ENCODE measurements at regions not wholly inside any gene's neighbourhood (a gene's known extent, or its start where the extent isn't known, plus 50 kb on each side); places are given as distances from the start of the nearest gene placed in this dataset.
"Not testable (repeated sequence)": the region's sequence is repeated elsewhere in the genome, so short reads cannot be mapped to it uniquely, and the experiment has no call there.

DNA sequence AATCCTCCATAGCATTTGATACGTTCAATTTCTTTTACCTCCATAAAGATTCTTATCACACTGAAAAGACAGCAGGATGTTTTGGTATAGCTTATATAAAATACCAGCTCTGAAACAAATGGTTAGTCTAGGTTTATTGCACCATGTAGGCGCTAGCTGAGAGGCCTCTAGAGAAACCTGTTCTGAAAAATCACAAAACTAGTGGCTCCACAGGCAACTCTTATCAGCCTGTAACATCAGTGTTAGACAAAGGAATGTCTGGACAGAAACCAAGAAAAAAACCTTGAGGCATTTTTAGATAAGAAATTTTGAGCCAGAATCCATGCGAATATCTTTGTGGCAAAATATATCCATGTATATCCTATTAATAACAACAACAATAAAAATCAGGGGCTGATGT is 440.4 kb upstream of the MAP2 start:
- H3K27ac ChIP-seq (ENCODE audit: low read length), result no peak overlapping the region
- H3K27me3 ChIP-seq (ENCODE audit: control insufficient read depth in 1 of 2, insufficient read depth in 2 of 2, low read length in 2 of 2), result no peaks in the 10 kb centered on the region
- no peaks in the 10 kb centered on the region for H3K9me3 ChIP-seq (ENCODE audit: control insufficient read depth in 2 of 2, low read length in 2 of 2)
- no peaks in the 10 kb centered on the region for H3K36me3 ChIP-seq (ENCODE audit: control insufficient read depth in 2 of 2, insufficient read depth in 2 of 2, low read length in 2 of 2)
- H3K4me1 ChIP-seq (ENCODE audit: control insufficient read depth, insufficient read depth, low read length), result no peaks in the 10 kb centered on the region
- H3K9ac ChIP-seq (ENCODE audit: low read length in 2 of 2), result no peak overlapping the region
- no peak overlapping the region for H3K4me3 ChIP-seq (ENCODE audit: low read length in 2 of 2)

DNA sequence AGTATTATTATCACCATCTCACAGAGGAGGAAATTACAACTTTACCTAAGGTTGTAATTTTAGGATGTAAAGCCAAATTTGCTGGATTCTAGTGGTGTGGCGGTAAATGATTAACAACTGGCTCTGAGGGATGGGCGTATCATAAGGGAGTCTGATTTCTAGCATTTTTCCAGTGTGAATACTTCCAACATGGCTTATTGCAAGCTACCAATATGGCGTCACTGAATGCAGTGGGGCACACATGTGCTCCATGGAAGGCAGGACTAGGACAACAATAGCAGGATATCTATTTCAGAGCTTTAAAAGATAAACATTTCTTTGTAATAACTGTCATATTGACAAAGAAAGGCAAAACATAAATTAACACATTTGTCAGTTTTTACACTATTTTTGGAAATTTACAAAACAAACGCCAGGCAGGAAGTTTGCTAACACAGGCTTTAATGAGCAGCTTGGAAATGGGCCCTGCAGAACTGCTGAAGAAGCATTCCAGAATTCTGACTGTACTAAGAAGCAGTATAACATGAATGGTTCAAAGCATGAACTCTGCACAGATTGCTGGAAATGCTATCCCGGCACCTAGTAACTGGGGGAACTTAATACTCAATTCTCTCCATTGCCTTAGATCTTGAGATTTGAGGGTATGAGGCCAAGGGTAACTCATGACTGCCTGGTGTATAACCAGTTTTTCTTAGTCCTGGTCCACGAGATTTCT is 439.3 kb upstream of the MAP2 start:
- no peak overlapping the region for H3K27ac ChIP-seq (ENCODE audit: low read length)
- no peaks in the 10 kb centered on the region for H3K4me1 ChIP-seq (ENCODE audit: control insufficient read depth, insufficient read depth, low read length)
- H3K27me3 ChIP-seq (ENCODE audit: control insufficient read depth in 1 of 2, insufficient read depth in 2 of 2, low read length in 2 of 2), result no peaks in the 10 kb centered on the region
- no peaks in the 10 kb centered on the region for H3K9me3 ChIP-seq (ENCODE audit: control insufficient read depth in 2 of 2, low read length in 2 of 2)
- H3K4me3 ChIP-seq (ENCODE audit: low read length in 2 of 2), result no peak overlapping the region
- no peaks in the 10 kb centered on the region for H3K36me3 ChIP-seq (ENCODE audit: control insufficient read depth in 2 of 2, insufficient read depth in 2 of 2, low read length in 2 of 2)
- H3K9ac ChIP-seq (ENCODE audit: low read length in 2 of 2), result no peak overlapping the region

DNA sequence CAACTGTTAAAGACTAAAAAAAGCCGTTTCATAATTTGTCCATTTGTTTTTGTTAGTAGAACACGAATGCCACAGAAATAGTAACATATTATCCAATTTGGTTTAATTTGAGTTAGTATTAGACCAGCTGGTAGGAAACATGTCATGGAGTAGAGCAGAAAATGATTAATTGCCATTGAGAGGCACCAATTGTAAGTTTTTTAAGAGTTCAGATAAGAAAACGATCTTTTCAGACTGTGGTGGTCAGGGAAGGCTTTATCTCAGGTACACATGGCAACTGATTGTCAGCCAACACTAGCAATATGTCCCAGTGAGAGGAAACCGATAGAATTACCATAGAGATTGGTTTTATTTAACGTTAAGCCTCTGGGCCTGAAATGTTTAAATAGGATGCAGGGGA is 438.2 kb upstream of the MAP2 start:
- Histone ChIP-seq H3K4me1 (ENCODE audit: control insufficient read depth, insufficient read depth, low read length) (no peaks in the 10 kb centered on the region), H3K9me3 (ENCODE audit: control insufficient read depth in 2 of 2, low read length in 2 of 2) (no peaks in the 10 kb centered on the region), H3K27ac (ENCODE audit: low read length) (no peak overlapping the region), H3K36me3 (ENCODE audit: control insufficient read depth in 2 of 2, insufficient read depth in 2 of 2, low read length in 2 of 2) (no peaks in the 10 kb centered on the region), H3K27me3 (ENCODE audit: control insufficient read depth in 1 of 2, insufficient read depth in 2 of 2, low read length in 2 of 2) (no peaks in the 10 kb centered on the region), H3K9ac (ENCODE audit: low read length in 2 of 2) (no peak overlapping the region), H3K4me3 (ENCODE audit: low read length in 2 of 2) (no peak overlapping the region)

DNA sequence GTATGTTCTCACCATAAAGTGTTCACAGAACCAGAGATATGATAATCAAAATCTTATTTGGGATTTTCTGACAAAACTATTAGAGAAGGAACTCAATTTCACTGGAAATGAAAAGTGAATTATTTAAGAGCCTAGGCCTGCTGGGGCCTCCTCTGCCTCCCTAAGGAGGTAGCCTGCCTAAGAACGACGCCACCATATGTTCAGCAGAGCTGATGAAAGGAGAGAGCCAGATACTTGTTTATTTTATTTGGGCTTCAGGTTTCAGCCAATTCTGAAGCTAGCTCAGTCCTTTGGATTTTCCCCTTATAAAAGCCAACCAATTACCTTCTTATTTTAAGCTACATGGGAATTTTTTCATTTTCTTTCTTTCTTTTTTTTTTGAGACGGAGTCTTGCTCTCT is 433.1 kb upstream of the MAP2 start:
- Histone ChIP-seq H3K27ac (ENCODE audit: low read length) (no peak overlapping the region), H3K9me3 (ENCODE audit: control insufficient read depth in 2 of 2, low read length in 2 of 2) (no peaks in the 10 kb centered on the region), H3K4me1 (ENCODE audit: control insufficient read depth, insufficient read depth, low read length) (no peaks in the 10 kb centered on the region), H3K36me3 (ENCODE audit: control insufficient read depth in 2 of 2, insufficient read depth in 2 of 2, low read length in 2 of 2) (no peaks in the 10 kb centered on the region), H3K27me3 (ENCODE audit: control insufficient read depth in 1 of 2, insufficient read depth in 2 of 2, low read length in 2 of 2) (no peaks in the 10 kb centered on the region), H3K4me3 (ENCODE audit: low read length in 2 of 2) (no peak overlapping the region), H3K9ac (ENCODE audit: low read length in 2 of 2) (no peak overlapping the region)

DNA sequence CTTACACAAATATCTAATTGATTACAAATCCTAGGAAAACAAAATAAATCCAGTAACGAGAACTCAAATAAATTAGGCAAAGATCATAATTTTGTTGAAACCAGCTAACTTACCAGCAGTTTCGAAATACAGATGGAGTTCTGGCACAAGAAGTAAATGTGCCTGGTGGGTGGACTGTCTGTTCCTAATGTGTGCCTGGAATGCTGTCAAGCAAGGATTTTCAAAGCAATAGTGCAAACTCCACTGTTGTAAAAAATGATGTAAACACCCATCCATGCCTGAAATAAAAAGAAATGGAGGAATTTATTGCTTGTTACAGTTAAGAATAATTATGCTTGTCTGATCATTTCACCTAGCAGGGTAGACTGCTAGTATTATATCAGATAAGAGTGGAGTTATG is 423.9 kb upstream of the MAP2 start:
- no peaks in the 10 kb centered on the region for H3K27me3 ChIP-seq (ENCODE audit: control insufficient read depth in 1 of 2, insufficient read depth in 2 of 2, low read length in 2 of 2)
- no peak overlapping the region for H3K27ac ChIP-seq (ENCODE audit: low read length)
- H3K9me3 ChIP-seq (ENCODE audit: control insufficient read depth in 2 of 2, low read length in 2 of 2), result no peaks in the 10 kb centered on the region
- H3K9ac ChIP-seq (ENCODE audit: low read length in 2 of 2), result no peak overlapping the region
- H3K36me3 ChIP-seq (ENCODE audit: control insufficient read depth in 2 of 2, insufficient read depth in 2 of 2, low read length in 2 of 2), result no peaks in the 10 kb centered on the region
- no peaks in the 10 kb centered on the region for H3K4me1 ChIP-seq (ENCODE audit: control insufficient read depth, insufficient read depth, low read length)
- no peak overlapping the region for H3K4me3 ChIP-seq (ENCODE audit: low read length in 2 of 2)

DNA sequence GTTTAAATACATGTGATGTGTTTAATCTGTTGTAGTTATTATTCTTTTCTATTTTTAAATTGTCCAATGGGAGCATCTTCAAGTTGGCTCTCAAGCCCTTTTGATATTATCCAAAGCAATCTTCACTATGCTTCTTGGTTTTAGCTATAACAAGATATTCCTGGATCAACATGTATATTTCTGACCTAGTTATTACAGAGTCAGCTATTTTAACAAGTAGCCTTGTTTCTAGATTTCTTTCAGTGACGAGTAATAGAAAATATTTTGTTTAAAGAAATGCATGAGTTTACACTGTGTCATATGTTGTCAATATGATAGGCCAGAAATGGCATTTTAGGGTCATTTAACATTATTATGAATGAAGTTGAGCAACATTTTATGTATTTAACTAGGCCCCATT is 421.8 kb upstream of the MAP2 start:
- no peak overlapping the region for H3K4me3 ChIP-seq (ENCODE audit: low read length in 2 of 2)
- no peaks in the 10 kb centered on the region for H3K4me1 ChIP-seq (ENCODE audit: control insufficient read depth, insufficient read depth, low read length)
- H3K27ac ChIP-seq (ENCODE audit: low read length), result no peak overlapping the region
- H3K27me3 ChIP-seq (ENCODE audit: control insufficient read depth in 1 of 2, insufficient read depth in 2 of 2, low read length in 2 of 2), result no peaks in the 10 kb centered on the region
- H3K9me3 ChIP-seq (ENCODE audit: control insufficient read depth in 2 of 2, low read length in 2 of 2), result peaks cover 0 to 6% of the 10 kb centered on the region in 2 donors
- H3K9ac ChIP-seq (ENCODE audit: low read length in 2 of 2), result no peak overlapping the region
- no peaks in the 10 kb centered on the region for H3K36me3 ChIP-seq (ENCODE audit: control insufficient read depth in 2 of 2, insufficient read depth in 2 of 2, low read length in 2 of 2)

DNA sequence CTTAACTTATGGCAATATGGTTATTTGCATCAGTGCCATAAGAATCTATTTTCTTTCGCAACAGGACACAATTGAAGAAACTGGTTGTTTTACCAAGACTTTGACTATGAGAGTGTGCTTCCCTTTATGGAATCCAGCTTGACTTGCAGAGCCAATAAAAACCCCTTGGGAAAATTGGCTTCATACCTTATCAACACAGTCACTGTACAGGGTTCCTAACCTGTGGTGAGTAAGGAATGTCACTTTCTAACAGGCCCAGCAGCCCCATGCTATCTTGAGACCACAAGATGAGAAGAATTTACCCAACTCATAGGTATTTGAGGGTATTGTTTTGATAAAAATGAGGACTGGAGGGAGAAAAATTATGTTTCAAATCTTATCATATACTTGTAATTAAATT is 418.5 kb upstream of the MAP2 start:
- no peaks in the 10 kb centered on the region for H3K27me3 ChIP-seq (ENCODE audit: control insufficient read depth in 1 of 2, insufficient read depth in 2 of 2, low read length in 2 of 2)
- H3K4me1 ChIP-seq (ENCODE audit: control insufficient read depth, insufficient read depth, low read length), result no peaks in the 10 kb centered on the region
- no peak overlapping the region for H3K9ac ChIP-seq (ENCODE audit: low read length in 2 of 2)
- H3K27ac ChIP-seq (ENCODE audit: low read length), result no peak overlapping the region
- no peak overlapping the region for H3K4me3 ChIP-seq (ENCODE audit: low read length in 2 of 2)
- no peaks in the 10 kb centered on the region for H3K36me3 ChIP-seq (ENCODE audit: control insufficient read depth in 2 of 2, insufficient read depth in 2 of 2, low read length in 2 of 2)
- peaks cover 0 to 6% of the 10 kb centered on the region in 2 donors for H3K9me3 ChIP-seq (ENCODE audit: control insufficient read depth in 2 of 2, low read length in 2 of 2)

DNA sequence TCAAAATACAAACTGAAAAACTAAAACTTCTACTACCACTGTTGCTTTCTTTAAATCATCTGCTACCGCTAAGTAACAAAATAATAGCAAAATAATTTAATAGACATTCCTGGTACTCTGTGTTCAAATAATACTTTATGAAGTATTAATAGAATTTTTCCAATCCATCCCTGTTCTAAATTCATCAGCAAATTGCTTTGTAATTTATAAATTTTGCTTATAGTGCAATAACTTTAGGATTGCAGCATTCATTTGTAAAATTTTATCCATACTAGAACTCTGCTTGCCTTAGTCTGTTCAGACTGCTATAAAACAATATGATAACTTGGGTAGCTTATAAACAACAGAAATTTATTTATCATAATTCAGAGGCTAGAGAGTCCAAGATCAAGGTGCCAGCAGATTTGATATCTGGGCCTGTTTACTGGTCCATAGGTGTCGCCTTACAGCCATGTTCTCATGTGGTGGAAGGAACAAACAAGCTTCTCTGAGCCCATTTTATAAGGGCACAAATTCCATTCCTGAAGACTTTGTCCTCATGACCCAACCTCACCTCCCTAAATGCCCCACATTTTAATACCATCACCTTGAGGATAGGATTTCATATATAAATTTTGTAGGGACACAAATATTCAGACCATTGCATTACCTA is 415.1 kb upstream of the MAP2 start:
- Histone ChIP-seq H3K4me3 (ENCODE audit: low read length in 2 of 2) (no peak overlapping the region), H3K4me1 (ENCODE audit: control insufficient read depth, insufficient read depth, low read length) (no peaks in the 10 kb centered on the region), H3K9ac (ENCODE audit: low read length in 2 of 2) (no peak overlapping the region), H3K27ac (ENCODE audit: low read length) (no peak overlapping the region), H3K36me3 (ENCODE audit: control insufficient read depth in 2 of 2, insufficient read depth in 2 of 2, low read length in 2 of 2) (no peaks in the 10 kb centered on the region), H3K27me3 (ENCODE audit: control insufficient read depth in 1 of 2, insufficient read depth in 2 of 2, low read length in 2 of 2) (no peaks in the 10 kb centered on the region), H3K9me3 (ENCODE audit: control insufficient read depth in 2 of 2, low read length in 2 of 2) (peaks cover 0 to 6% of the 10 kb centered on the region in 2 donors)

DNA sequence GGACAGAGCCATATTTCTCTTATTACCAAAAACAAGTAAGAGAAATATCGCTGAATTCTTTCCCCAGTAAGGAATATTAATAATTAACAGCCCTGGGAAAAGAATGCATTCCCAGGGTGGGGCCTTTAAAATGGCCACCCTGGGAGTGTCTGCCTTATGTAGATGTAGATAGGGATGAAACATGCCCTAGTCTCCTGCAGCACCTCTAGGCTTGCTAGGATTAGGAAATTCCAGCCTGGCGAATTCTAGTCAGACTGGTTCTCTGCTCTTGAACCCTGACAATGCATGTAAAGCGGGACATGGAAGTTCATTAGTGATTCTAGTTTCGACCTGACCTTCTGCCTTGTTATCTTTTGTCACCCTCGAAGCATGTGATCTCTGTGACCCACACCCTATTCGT is 405.2 kb upstream of the MAP2 start:
- not testable (repeated sequence) for H3K27me3 ChIP-seq (ENCODE audit: control insufficient read depth in 1 of 2, insufficient read depth in 2 of 2, low read length in 2 of 2); H3K4me1 ChIP-seq (ENCODE audit: control insufficient read depth, insufficient read depth, low read length); H3K9me3 ChIP-seq (ENCODE audit: control insufficient read depth in 2 of 2, low read length in 2 of 2); H3K27ac ChIP-seq (ENCODE audit: low read length); H3K36me3 ChIP-seq (ENCODE audit: control insufficient read depth in 2 of 2, insufficient read depth in 2 of 2, low read length in 2 of 2); H3K4me3 ChIP-seq (ENCODE audit: low read length in 2 of 2); H3K9ac ChIP-seq (ENCODE audit: low read length in 2 of 2)

DNA sequence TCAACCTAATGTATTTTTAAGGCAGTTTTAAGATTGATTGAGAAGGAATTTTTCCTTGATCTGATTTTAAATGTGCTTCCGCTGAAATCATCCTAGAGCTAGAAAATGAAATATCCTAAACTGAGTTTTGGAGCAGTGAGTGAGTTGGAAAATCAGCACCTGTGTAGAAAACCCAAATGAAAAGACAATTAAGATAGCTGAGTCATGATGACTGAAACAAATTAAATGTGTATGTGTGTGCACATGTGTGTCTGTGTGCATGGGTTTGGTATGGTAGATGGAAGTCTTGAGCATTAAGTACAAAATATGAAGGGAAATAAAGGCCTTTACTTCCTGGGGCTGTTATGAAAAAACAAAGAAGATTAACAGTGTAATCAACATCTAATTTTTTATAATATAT is 394.6 kb upstream of the MAP2 start:
- no peak overlapping the region for H3K4me3 ChIP-seq (ENCODE audit: low read length in 2 of 2)
- H3K9me3 ChIP-seq (ENCODE audit: control insufficient read depth in 2 of 2, low read length in 2 of 2), result no peaks in the 10 kb centered on the region
- no peaks in the 10 kb centered on the region for H3K27me3 ChIP-seq (ENCODE audit: control insufficient read depth in 1 of 2, insufficient read depth in 2 of 2, low read length in 2 of 2)
- no peaks in the 10 kb centered on the region for H3K4me1 ChIP-seq (ENCODE audit: control insufficient read depth, insufficient read depth, low read length)
- H3K36me3 ChIP-seq (ENCODE audit: control insufficient read depth in 2 of 2, insufficient read depth in 2 of 2, low read length in 2 of 2), result no peaks in the 10 kb centered on the region
- H3K27ac ChIP-seq (ENCODE audit: low read length), result no peak overlapping the region
- no peak overlapping the region for H3K9ac ChIP-seq (ENCODE audit: low read length in 2 of 2)

DNA sequence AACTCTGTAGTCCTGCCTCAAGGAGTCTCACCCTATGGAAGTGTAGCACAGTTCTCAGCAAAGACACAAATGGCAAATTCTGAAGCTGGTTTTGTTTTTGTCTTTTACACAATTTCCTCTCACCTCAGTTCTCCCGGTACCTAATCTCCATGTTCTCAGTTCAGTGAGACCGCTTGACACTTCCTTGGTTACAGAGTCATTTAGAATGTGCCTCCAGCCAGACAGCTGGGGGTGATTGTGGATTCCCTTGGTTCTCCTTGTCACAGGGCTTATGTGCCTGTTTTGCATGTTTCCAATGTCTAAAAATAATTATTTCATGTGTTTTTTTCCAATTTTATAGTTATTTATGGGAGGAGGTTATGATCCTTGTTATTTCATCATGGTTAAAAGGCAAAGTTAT is 379.5 kb upstream of the MAP2 start:
- H3K4me3 ChIP-seq (ENCODE audit: low read length in 2 of 2), result no peak overlapping the region
- no peak overlapping the region for H3K9ac ChIP-seq (ENCODE audit: low read length in 2 of 2)
- no peak overlapping the region for H3K27ac ChIP-seq (ENCODE audit: low read length)
- H3K9me3 ChIP-seq (ENCODE audit: control insufficient read depth in 2 of 2, low read length in 2 of 2), result no peaks in the 10 kb centered on the region
- no peaks in the 10 kb centered on the region for H3K27me3 ChIP-seq (ENCODE audit: control insufficient read depth in 1 of 2, insufficient read depth in 2 of 2, low read length in 2 of 2)
- no peaks in the 10 kb centered on the region for H3K4me1 ChIP-seq (ENCODE audit: control insufficient read depth, insufficient read depth, low read length)
- no peaks in the 10 kb centered on the region for H3K36me3 ChIP-seq (ENCODE audit: control insufficient read depth in 2 of 2, insufficient read depth in 2 of 2, low read length in 2 of 2)
